H9 (cell line): ENCODE measurements at regions not wholly inside any gene's neighbourhood (a gene's known extent, or its start where the extent isn't known, plus 50 kb on each side); places are given as distances from the start of the nearest gene placed in this dataset.

Experiments used
- DNase-seq: peaks from one replicate; pipeline ENCODE4 v3.0.0-alpha.2; 2017
- H2AFZ ChIP-seq: one replicate; pipeline ENCODE4 v1.6.1; 2013; ENCODE audit warnings: mild to moderate bottlenecking, low read length, control low read depth, moderate library complexity
- H2AK5ac ChIP-seq: 2 replicates; pipeline ENCODE4 v1.6.1; 2013; ENCODE audit warnings: low read length, control low read depth, mixed read lengths; ENCODE audit not compliant: insufficient read length
- H2BK120ac ChIP-seq: one replicate; pipeline ENCODE4 v1.6.1; 2013; ENCODE audit warnings: low read depth, mild to moderate bottlenecking, low read length, control low read depth, inconsistent platforms; ENCODE audit not compliant: poor library complexity, severe bottlenecking
- H2BK12ac ChIP-seq: 2 replicates; pipeline ENCODE4 v1.6.1; 2013; ENCODE audit warnings: low read length, control low read depth, mixed read lengths, low read depth; ENCODE audit not compliant: insufficient read length
- H2BK15ac ChIP-seq: 2 replicates; pipeline ENCODE4 v1.6.1; 2013; ENCODE audit warnings: low read depth, low read length, control low read depth
- H2BK20ac ChIP-seq: one replicate; pipeline ENCODE4 v1.6.1; 2013; ENCODE audit warnings: low read depth, mild to moderate bottlenecking, low read length, control low read depth, inconsistent platforms; ENCODE audit not compliant: poor library complexity, severe bottlenecking
- H2BK5ac ChIP-seq: 2 replicates; pipeline ENCODE4 v1.6.1; 2013; ENCODE audit warnings: low read length, control low read depth, mixed read lengths; ENCODE audit not compliant: insufficient read length
- H3K14ac ChIP-seq: 2 replicates; pipeline ENCODE4 v1.6.1; 2013; ENCODE audit warnings: low read length, control low read depth; ENCODE audit not compliant: insufficient read depth
- H3K18ac ChIP-seq: 2 replicates; pipeline ENCODE4 v1.6.1; 2013; ENCODE audit warnings: low read depth, mild to moderate bottlenecking, mixed read lengths, low read length, control low read depth; ENCODE audit not compliant: insufficient read length
- H3K23ac ChIP-seq: 2 replicates; pipeline ENCODE4 v1.6.1; 2013; ENCODE audit warnings: low read length, control low read depth, mixed read lengths, low read depth; ENCODE audit not compliant: insufficient read length
- H3K23me2 ChIP-seq: 2 replicates; pipeline ENCODE4 v1.6.1; 2013; ENCODE audit warnings: low read depth, mild to moderate bottlenecking, mixed read lengths, low read length, control low read depth; ENCODE audit not compliant: insufficient read length, poor library complexity, severe bottlenecking
- H3K27ac ChIP-seq: 2 replicates; pipeline ENCODE4 v1.5.1; 2013; ENCODE audit warnings: low read length, control low read depth, mixed read lengths, low read depth; ENCODE audit not compliant: insufficient read length
- H3K27me3 ChIP-seq: 2 replicates; pipeline ENCODE4 v1.6.1; 2013; ENCODE audit warnings: low read length, control low read depth, inconsistent platforms; ENCODE audit not compliant: insufficient read depth
- H3K4ac ChIP-seq: 2 replicates; pipeline ENCODE4 v1.6.1; 2013; ENCODE audit warnings: low read depth, mild to moderate bottlenecking, control low read depth, inconsistent platforms, low read length, moderate library complexity
- H3K4me1 ChIP-seq: 2 replicates; pipeline ENCODE4 v1.6.1; 2013; ENCODE audit warnings: low read length, control low read depth, inconsistent platforms; ENCODE audit not compliant: insufficient read depth
- H3K4me2 ChIP-seq: 2 replicates; pipeline ENCODE4 v1.6.1; 2013; ENCODE audit warnings: low read length, control low read depth, mixed read lengths; ENCODE audit not compliant: insufficient read length, insufficient read depth
- H3K56ac ChIP-seq: 2 replicates; pipeline ENCODE4 v1.6.1; 2013; ENCODE audit warnings: low read depth, mild to moderate bottlenecking, mixed read lengths, low read length, control low read depth; ENCODE audit not compliant: insufficient read length
- H3K79me1 ChIP-seq: 2 replicates; pipeline ENCODE4 v1.6.1; 2013; ENCODE audit warnings: low read depth, mild to moderate bottlenecking, moderate library complexity, low read length, control low read depth, inconsistent platforms; ENCODE audit not compliant: insufficient read depth, poor library complexity, severe bottlenecking
- H3K79me2 ChIP-seq: 2 replicates; pipeline ENCODE4 v1.6.1; 2013; ENCODE audit warnings: low read length, control low read depth, inconsistent platforms; ENCODE audit not compliant: insufficient read depth
- H3K9ac ChIP-seq: 2 replicates; pipeline ENCODE4 v1.6.1; 2013; ENCODE audit warnings: low read length, control low read depth, mixed read lengths; ENCODE audit not compliant: insufficient read length; ENCODE audit errors: extremely low read depth
- H3K9me3 ChIP-seq: one replicate; pipeline ENCODE4 v1.6.1; 2013; ENCODE audit warnings: low read depth, low read length, inconsistent platforms; ENCODE audit not compliant: control insufficient read depth
- H3T11ph ChIP-seq: one replicate; pipeline ENCODE4 v1.6.1; 2013; ENCODE audit warnings: mild to moderate bottlenecking, low read length, control low read depth, inconsistent platforms
- H4K20me1 ChIP-seq: one replicate; pipeline ENCODE4 v1.6.1; 2013; ENCODE audit not compliant: control insufficient read depth, insufficient read length, insufficient read depth
- H4K5ac ChIP-seq: 2 replicates; pipeline ENCODE4 v1.6.1; 2013; ENCODE audit warnings: low read depth, mild to moderate bottlenecking, mixed read lengths, low read length, control low read depth; ENCODE audit not compliant: insufficient read length
- H4K8ac ChIP-seq: replicated peaks from 2 replicates; pipeline ENCODE4 v1.6.1; 2013; ENCODE audit warnings: low read length, control low read depth, mixed read lengths, low read depth; ENCODE audit not compliant: insufficient read length
- H4K91ac ChIP-seq: 2 replicates; pipeline ENCODE4 v1.6.1; 2013; ENCODE audit warnings: low read depth, mild to moderate bottlenecking, moderate library complexity, mixed read lengths, low read length, control low read depth; ENCODE audit not compliant: insufficient read length
- H3K27ac Mint-ChIP-seq, 3 experiments: 2 replicates in 2 of 3; 3 replicates in 1 of 3; pipeline ENCODE4 v1.8.0; 2020 to 2021; ENCODE audit warnings: mixed read lengths in 3 of 3, mild to moderate bottlenecking in 1 of 3, moderate library complexity in 1 of 3
- H3K27me3 Mint-ChIP-seq: 2 replicates; pipeline ENCODE4 v1.8.0; 2021; ENCODE audit warnings: low read depth, mild to moderate bottlenecking, moderate library complexity, mixed read lengths
- H3K36me3 Mint-ChIP-seq, 3 experiments: 2 replicates in 2 of 3; 3 replicates in 1 of 3; pipeline ENCODE4 v1.8.0; 2020 to 2021; ENCODE audit warnings: low read depth in 3 of 3, mixed read lengths in 3 of 3; ENCODE audit not compliant: insufficient read depth in 1 of 3
- H3K4me1 Mint-ChIP-seq, 2 experiments: 2 replicates each; pipeline ENCODE4 v1.8.0; 2020; ENCODE audit warnings: mixed read lengths in 2 of 2
- H3K4me3 Mint-ChIP-seq, 2 experiments: 2 replicates in 1 of 2; 3 replicates in 1 of 2; pipeline ENCODE4 v1.8.0; 2020 to 2021; ENCODE audit warnings: mild to moderate bottlenecking in 2 of 2, mixed read lengths in 2 of 2, moderate library complexity in 1 of 2
- H3K9me3 Mint-ChIP-seq, 2 experiments: 2 replicates in 1 of 2; 3 replicates in 1 of 2; pipeline ENCODE4 v1.8.0; 2020; ENCODE audit warnings: mild to moderate bottlenecking in 2 of 2, mixed read lengths in 2 of 2, moderate library complexity in 1 of 2
- CTCF ChIP-seq: fragments of 200-600 bp; sonication (generic); conservative IDR thresholded peaks from 3 replicates; pipeline ENCODE4 v1.8.0; 2021; ENCODE audit warnings: antibody characterized with exemption, mild to moderate bottlenecking
- WGBS: extraction: QIAGEN DNeasy Blood & Tissue Kit; methylation state at CpG from one replicate; pipeline ENCODE4 v1.1.7; 2013; ENCODE audit warnings: missing lambda C conversion rate, low lambda C conversion rate, mixed read lengths; ENCODE audit not compliant: insufficient read length; ENCODE audit errors: extremely low coverage; 5-methylcytosine and 5-hydroxymethylcytosine counted together

- no peak overlapping the region for H2AFZ ChIP-seq
- H3K36me3 Mint-ChIP-seq: no peaks in the 10 kb centered on the region; a peak in 2 of 7 replicates
- no peaks in the 10 kb centered on the region for H3K27me3 ChIP-seq
Observed at GRCh38 chr7:118022546-118022945, 149.3 kb upstream of the CTTNBP2 start.

More at GRCh38 chr7:118022546-118022945, 149.3 kb upstream of the CTTNBP2 start:
- Histone ChIP-seq H2AK5ac (no peak overlapping the region), H3K9me3 (no peaks in the 10 kb centered on the region), H3K27ac (no peak overlapping the region), H3K14ac (no peak overlapping the region), H4K8ac (no peak overlapping the region), H3K23ac (no peak overlapping the region), H3K79me2 (no peaks in the 10 kb centered on the region), H3K79me1 (no peaks in the 10 kb centered on the region), H4K20me1 (no peaks in the 10 kb centered on the region), H3K18ac (no peak overlapping the region), H4K5ac (no peak overlapping the region), H2BK12ac (no peak overlapping the region), H3K56ac (no peak overlapping the region), H4K91ac (no peak overlapping the region), H2BK15ac (no peak overlapping the region), H3K9ac (no peak overlapping the region), H2BK120ac (no peak overlapping the region), H3T11ph (no peak overlapping the region), H2BK5ac (no peak overlapping the region), H3K4me2 (no peak overlapping the region), H2BK20ac (no peak overlapping the region), H3K4ac (no peak overlapping the region), H3K4me1 (no peaks in the 10 kb centered on the region), H3K23me2 (no peaks in the 10 kb centered on the region)
- WGBS: no CpG with 5 or more reads among the region's 2 CpGs
- TF ChIP-seq CTCF: no peak
- Mint-ChIP-seq H3K27ac (no peak overlapping the region), H3K27me3 (no peaks in the 10 kb centered on the region), H3K9me3 (no peaks in the 10 kb centered on the region; a peak in 1 of 5 replicates), H3K4me1 (peaks cover 4 to 5% of the 10 kb centered on the region in 2 experiments), H3K4me3 (no peak overlapping the region)
- DNase-seq: no peak
